Parathyroid adenoma (tissue), 2 donors: ENCODE measurements at regions not wholly inside any gene's neighbourhood (a gene's known extent, or its start where the extent isn't known, plus 50 kb on each side); places are given as distances from the start of the nearest gene placed in this dataset.
"Not testable (repeated sequence)": the region's sequence is repeated elsewhere in the genome, so short reads cannot be mapped to it uniquely, and the experiment has no call there.

Experiments
- H2AFZ ChIP-seq: fragments of 300-600 bp; sonication (generic); one replicate; pipeline ENCODE4 v1.7.0; 2017; ENCODE audit warnings: antibody characterized with exemption, mild to moderate bottlenecking
- H3K27ac ChIP-seq: fragments of 300-600 bp; sonication (generic); one replicate; pipeline ENCODE4 v1.7.0; 2017
- H3K27me3 ChIP-seq: fragments of 300-600 bp; sonication (generic); one replicate; pipeline ENCODE4 v1.7.0; 2017; ENCODE audit warnings: low read length; ENCODE audit not compliant: control insufficient read depth, insufficient read depth
- H3K36me3 ChIP-seq: fragments of 300-600 bp; sonication (generic); one replicate; pipeline ENCODE4 v1.7.0; 2017; ENCODE audit warnings: low read length; ENCODE audit not compliant: control insufficient read depth, insufficient read depth
- H3K4me1 ChIP-seq: fragments of 300-600 bp; sonication (generic); one replicate; pipeline ENCODE4 v1.7.0; 2017; ENCODE audit warnings: control low read depth
- H3K4me2 ChIP-seq: fragments of 300-600 bp; sonication (generic); one replicate; pipeline ENCODE4 v1.7.0; 2017; ENCODE audit warnings: low read length
- H3K4me3 ChIP-seq: fragments of 300-600 bp; sonication (generic); one replicate; pipeline ENCODE4 v1.7.0; 2017; ENCODE audit warnings: low read depth, low read length
- H3K79me2 ChIP-seq: fragments of 300-600 bp; sonication (generic); one replicate; pipeline ENCODE4 v1.7.0; 2017; ENCODE audit warnings: control low read depth
- H3K9ac ChIP-seq: fragments of 300-600 bp; sonication (generic); one replicate; pipeline ENCODE4 v1.7.0; 2017; ENCODE audit warnings: mild to moderate bottlenecking
- H3K9me3 ChIP-seq: fragments of 300-600 bp; sonication (generic); one replicate; pipeline ENCODE4 v1.7.0; 2017; ENCODE audit warnings: low read length; ENCODE audit not compliant: control insufficient read depth
- CTCF ChIP-seq: fragments of 300-600 bp; sonication (generic); IDR thresholded peaks from one replicate; pipeline ENCODE4 v1.7.0; 2017; ENCODE audit warnings: antibody characterized with exemption, mild to moderate bottlenecking
- donor health status: primary hyperparathyroidism.

DNA sequence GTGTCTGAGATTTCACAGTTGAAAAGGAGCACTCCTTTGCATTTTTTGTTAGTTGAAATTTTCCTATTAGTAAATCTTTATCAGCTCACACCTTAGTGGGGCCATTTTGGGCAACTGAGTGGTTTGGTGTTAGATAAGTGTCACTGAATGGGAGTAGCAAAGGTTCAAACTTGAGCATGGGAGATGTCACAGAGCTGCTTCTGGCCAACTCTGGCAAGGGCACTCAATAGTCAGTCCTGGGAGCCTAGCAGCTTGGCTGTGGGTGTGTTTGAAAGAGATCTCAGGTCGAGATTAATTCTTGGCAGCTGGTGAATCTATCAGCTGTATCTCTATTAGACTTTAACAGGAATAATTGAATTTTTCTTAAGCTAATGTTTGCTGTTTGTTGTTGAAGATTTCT is 579.3 kb downstream of the EDEM1 start:
- Histone ChIP-seq H3K4me2 (no peak overlapping the region), H3K27ac (no peak overlapping the region), H3K4me3 (no peak overlapping the region), H3K36me3 (no peaks in the 10 kb centered on the region), H3K9me3 (no peaks in the 10 kb centered on the region), H3K4me1 (peaks cover 2% of the 10 kb centered on the region), H3K27me3 (no peaks in the 10 kb centered on the region), H3K79me2 (no peaks in the 10 kb centered on the region), H2AFZ (no peak overlapping the region), H3K9ac (no peak overlapping the region)
- no peak for TF ChIP-seq CTCF

- H3K4me2 ChIP-seq = no peak overlapping the region
- H3K27me3 ChIP-seq = no peaks in the 10 kb centered on the region
- H3K4me1 ChIP-seq = peaks cover 2% of the 10 kb centered on the region
- no peaks in the 10 kb centered on the region for H3K79me2 ChIP-seq
- no peaks in the 10 kb centered on the region for H3K9me3 ChIP-seq
- no peak overlapping the region for H2AFZ ChIP-seq
- H3K9ac ChIP-seq = no peak overlapping the region
- no peaks in the 10 kb centered on the region for H3K36me3 ChIP-seq
- no peak for TF ChIP-seq CTCF
- H3K4me3 ChIP-seq = no peak overlapping the region
- H3K27ac ChIP-seq = no peak overlapping the region
Observed at GRCh38 chr3:5767304-5767703, 579.8 kb downstream of the EDEM1 start.

- no peaks in the 10 kb centered on the region for H3K27me3 ChIP-seq
- TF ChIP-seq CTCF = no peak
- H3K27ac ChIP-seq = no peak overlapping the region
- no peaks in the 10 kb centered on the region for H3K9me3 ChIP-seq
- H3K79me2 ChIP-seq = no peaks in the 10 kb centered on the region
- no peak overlapping the region for H2AFZ ChIP-seq
- no peak overlapping the region for H3K4me2 ChIP-seq
- H3K9ac ChIP-seq = no peak overlapping the region
- peaks cover 2% of the 10 kb centered on the region for H3K4me1 ChIP-seq
- no peak overlapping the region for H3K4me3 ChIP-seq
- H3K36me3 ChIP-seq = no peaks in the 10 kb centered on the region
Observed at GRCh38 chr3:5768281-5768945, 580.9 kb downstream of the EDEM1 start.

GRCh38 chr3:5769825-5770224 is 582.3 kb downstream of the EDEM1 start:
- Histone ChIP-seq H3K9ac (no peak overlapping the region), H3K27me3 (no peaks in the 10 kb centered on the region), H3K27ac (no peak overlapping the region), H3K4me1 (peaks cover 2% of the 10 kb centered on the region), H3K36me3 (no peaks in the 10 kb centered on the region), H3K9me3 (no peaks in the 10 kb centered on the region), H3K4me3 (no peak overlapping the region), H3K79me2 (no peaks in the 10 kb centered on the region), H3K4me2 (no peak overlapping the region), H2AFZ (no peak overlapping the region)
- no peak for TF ChIP-seq CTCF

GRCh38 chr3:5774337-5774736 is 586.8 kb downstream of the EDEM1 start:
- no peak overlapping the region for H3K27ac ChIP-seq
- no peak overlapping the region for H3K4me3 ChIP-seq
- H3K79me2 ChIP-seq = no peaks in the 10 kb centered on the region
- no peak overlapping the region for H2AFZ ChIP-seq
- no peak overlapping the region for H3K9ac ChIP-seq
- TF ChIP-seq CTCF = no peak
- H3K36me3 ChIP-seq = no peaks in the 10 kb centered on the region
- H3K4me1 ChIP-seq = no peaks in the 10 kb centered on the region
- no peaks in the 10 kb centered on the region for H3K9me3 ChIP-seq
- no peaks in the 10 kb centered on the region for H3K27me3 ChIP-seq
- no peak overlapping the region for H3K4me2 ChIP-seq

DNA sequence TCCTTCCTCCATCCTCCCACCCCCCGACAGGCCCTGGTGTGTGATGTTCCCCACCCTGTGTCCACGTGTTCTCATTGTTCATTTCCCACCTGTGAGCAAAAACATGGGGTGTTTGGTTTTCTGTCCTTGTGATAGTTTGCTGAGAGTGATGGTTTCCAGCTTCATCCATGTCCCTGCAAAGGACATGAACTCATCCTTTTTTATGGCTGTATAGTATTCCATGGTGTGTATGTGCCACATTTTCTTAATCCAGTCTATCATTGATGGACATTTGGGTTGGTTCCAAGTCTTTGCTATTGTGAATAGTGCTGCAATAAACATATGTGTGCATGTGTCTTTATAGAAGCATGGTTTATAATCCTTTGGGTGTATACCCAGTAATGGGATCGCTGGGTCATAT is 587.6 kb downstream of the EDEM1 start:
- H3K4me1 ChIP-seq, H3K4me2 ChIP-seq, H3K9ac ChIP-seq, H3K9me3 ChIP-seq, H3K36me3 ChIP-seq, H3K4me3 ChIP-seq, H2AFZ ChIP-seq, H3K27me3 ChIP-seq, H3K27ac ChIP-seq, H3K79me2 ChIP-seq: not testable (repeated sequence)
